HuH-7 (cell line): ENCODE measurements at regions not wholly inside any gene's neighbourhood (a gene's known extent, or its start where the extent isn't known, plus 50 kb on each side); places are given as distances from the start of the nearest gene placed in this dataset.

Experiments used
- DNase-seq: peaks from one replicate; pipeline ENCODE4 v3.0.0; 2011; ENCODE audit warnings: low spot score

GRCh38 chr16:79265196-79265595 lies 335.3 kb downstream of the MAF start:
- DNase-seq = no peak

- DNase-seq = no peak
Observed at GRCh38 chr16:79264237-79265109, 336.1 kb downstream of the MAF start.

GRCh38 chr16:79263425-79263824 lies 337.1 kb downstream of the MAF start:
- no peak for DNase-seq
